ENCODE measurements at regions not wholly inside any gene's neighbourhood (a gene's known extent, or its start where the extent isn't known, plus 50 kb on each side); places are given as distances from the start of the nearest gene placed in this dataset.
"Not testable (repeated sequence)": the region's sequence is repeated elsewhere in the genome, so short reads cannot be mapped to it uniquely, and the experiment has no call there.

- not testable (repeated sequence) for H3K56ac ChIP-seq (ENCODE audit: low read length); H3K9ac ChIP-seq (ENCODE audit: low read length); H3K4me1 ChIP-seq (ENCODE audit: control insufficient read depth, low read depth, low read length); H3K4ac ChIP-seq (ENCODE audit: low read depth, low read length); H3K27ac ChIP-seq (ENCODE audit: low read depth, low read length); H3K79me2 ChIP-seq (ENCODE audit: control insufficient read depth, insufficient read depth, low read length); H2AK5ac ChIP-seq (ENCODE audit: low read length); H4K8ac ChIP-seq (ENCODE audit: low read depth, low read length); DNase-seq; H3K23ac ChIP-seq (ENCODE audit: low read length); H3K18ac ChIP-seq (ENCODE audit: low read length); H3K4me2 ChIP-seq (ENCODE audit: low read length); H2BK15ac ChIP-seq (replicated peaks; ENCODE audit: low read depth); H3K27me3 ChIP-seq (ENCODE audit: insufficient read depth, low read length, poor library complexity); H2BK5ac ChIP-seq (ENCODE audit: low read length); H3K4me3 ChIP-seq (ENCODE audit: low read length); H3K36me3 ChIP-seq (ENCODE audit: control insufficient read depth, insufficient read depth, low read length); H4K5ac ChIP-seq (ENCODE audit: low read length); H3K79me1 ChIP-seq (ENCODE audit: low read length); H2BK120ac ChIP-seq (ENCODE audit: low read depth, low read length)
- no CpG with 5 or more reads among the region's 1 CpG for WGBS (ENCODE audit: extremely low coverage, insufficient coverage, low lambda C conversion rate)
Measured at GRCh38 chr21:9572782-9573181, 948.6 kb upstream of the TPTE start.

- not testable (repeated sequence) for H3K79me2 ChIP-seq (ENCODE audit: control insufficient read depth, insufficient read depth, low read length); H3K9ac ChIP-seq (ENCODE audit: low read length); H3K4ac ChIP-seq (ENCODE audit: low read depth, low read length); H3K23ac ChIP-seq (ENCODE audit: low read length); H3K56ac ChIP-seq (ENCODE audit: low read length); H4K8ac ChIP-seq (ENCODE audit: low read depth, low read length); H3K27ac ChIP-seq (ENCODE audit: low read depth, low read length); H2AK5ac ChIP-seq (ENCODE audit: low read length); H3K27me3 ChIP-seq (ENCODE audit: insufficient read depth, low read length, poor library complexity); H2BK120ac ChIP-seq (ENCODE audit: low read depth, low read length); H4K5ac ChIP-seq (ENCODE audit: low read length); H3K79me1 ChIP-seq (ENCODE audit: low read length); H3K4me3 ChIP-seq (ENCODE audit: low read length); H3K4me2 ChIP-seq (ENCODE audit: low read length); H3K36me3 ChIP-seq (ENCODE audit: control insufficient read depth, insufficient read depth, low read length); H3K18ac ChIP-seq (ENCODE audit: low read length); H3K4me1 ChIP-seq (ENCODE audit: control insufficient read depth, low read depth, low read length); H2BK15ac ChIP-seq (replicated peaks; ENCODE audit: low read depth); DNase-seq; H2BK5ac ChIP-seq (ENCODE audit: low read length)
- no CpG with 5 or more reads among the region's 1 CpG for WGBS (ENCODE audit: extremely low coverage, insufficient coverage, low lambda C conversion rate)
Measured at GRCh38 chr21:9573528-9573927, 947.9 kb upstream of the TPTE start.

GRCh38 chr21:9579275-9579674 lies 942.1 kb upstream of the TPTE start:
- not testable (repeated sequence) for H3K18ac ChIP-seq (ENCODE audit: low read length); H3K27me3 ChIP-seq (ENCODE audit: insufficient read depth, low read length, poor library complexity); H2BK5ac ChIP-seq (ENCODE audit: low read length); H3K36me3 ChIP-seq (ENCODE audit: control insufficient read depth, insufficient read depth, low read length); H3K4me3 ChIP-seq (ENCODE audit: low read length); H3K79me1 ChIP-seq (ENCODE audit: low read length); H3K56ac ChIP-seq (ENCODE audit: low read length); H3K27ac ChIP-seq (ENCODE audit: low read depth, low read length); H3K79me2 ChIP-seq (ENCODE audit: control insufficient read depth, insufficient read depth, low read length); H4K5ac ChIP-seq (ENCODE audit: low read length); H2BK15ac ChIP-seq (replicated peaks; ENCODE audit: low read depth); H3K9ac ChIP-seq (ENCODE audit: low read length); H3K23ac ChIP-seq (ENCODE audit: low read length); H3K4me2 ChIP-seq (ENCODE audit: low read length); DNase-seq; H2AK5ac ChIP-seq (ENCODE audit: low read length); H3K4me1 ChIP-seq (ENCODE audit: control insufficient read depth, low read depth, low read length); H2BK120ac ChIP-seq (ENCODE audit: low read depth, low read length); H4K8ac ChIP-seq (ENCODE audit: low read depth, low read length); H3K4ac ChIP-seq (ENCODE audit: low read depth, low read length)
- whole genome bisulfite sequencing (ENCODE audit: extremely low coverage, insufficient coverage, low lambda C conversion rate): no CpG with 5 or more reads among the region's 17 CpGs

GRCh38 chr21:9587941-9588340 lies 933.4 kb upstream of the TPTE start:
- H3K36me3 ChIP-seq (ENCODE audit: control insufficient read depth, insufficient read depth, low read length); H2BK120ac ChIP-seq (ENCODE audit: low read depth, low read length); H3K56ac ChIP-seq (ENCODE audit: low read length); H3K79me2 ChIP-seq (ENCODE audit: control insufficient read depth, insufficient read depth, low read length); H3K4ac ChIP-seq (ENCODE audit: low read depth, low read length); H3K4me1 ChIP-seq (ENCODE audit: control insufficient read depth, low read depth, low read length); H2BK5ac ChIP-seq (ENCODE audit: low read length); H3K27me3 ChIP-seq (ENCODE audit: insufficient read depth, low read length, poor library complexity); H3K79me1 ChIP-seq (ENCODE audit: low read length); H3K4me2 ChIP-seq (ENCODE audit: low read length); H2BK15ac ChIP-seq (replicated peaks; ENCODE audit: low read depth); H3K18ac ChIP-seq (ENCODE audit: low read length); H4K8ac ChIP-seq (ENCODE audit: low read depth, low read length); H2AK5ac ChIP-seq (ENCODE audit: low read length); DNase-seq; H4K5ac ChIP-seq (ENCODE audit: low read length); H3K23ac ChIP-seq (ENCODE audit: low read length); H3K4me3 ChIP-seq (ENCODE audit: low read length); H3K27ac ChIP-seq (ENCODE audit: low read depth, low read length); H3K9ac ChIP-seq (ENCODE audit: low read length): not testable (repeated sequence)
- WGBS (ENCODE audit: extremely low coverage, insufficient coverage, low lambda C conversion rate): no CpG with 5 or more reads among the region's 3 CpGs

GRCh38 chr21:9592591-9592990 lies 928.8 kb upstream of the TPTE start:
- DNase-seq; H2AK5ac ChIP-seq (ENCODE audit: low read length); H3K79me1 ChIP-seq (ENCODE audit: low read length); H4K5ac ChIP-seq (ENCODE audit: low read length); H3K18ac ChIP-seq (ENCODE audit: low read length); H4K8ac ChIP-seq (ENCODE audit: low read depth, low read length); H2BK120ac ChIP-seq (ENCODE audit: low read depth, low read length); H3K36me3 ChIP-seq (ENCODE audit: control insufficient read depth, insufficient read depth, low read length); H3K79me2 ChIP-seq (ENCODE audit: control insufficient read depth, insufficient read depth, low read length); H3K23ac ChIP-seq (ENCODE audit: low read length); H3K4ac ChIP-seq (ENCODE audit: low read depth, low read length); H3K4me2 ChIP-seq (ENCODE audit: low read length); H3K27ac ChIP-seq (ENCODE audit: low read depth, low read length); H3K4me1 ChIP-seq (ENCODE audit: control insufficient read depth, low read depth, low read length); H2BK5ac ChIP-seq (ENCODE audit: low read length); H3K27me3 ChIP-seq (ENCODE audit: insufficient read depth, low read length, poor library complexity); H3K56ac ChIP-seq (ENCODE audit: low read length); H2BK15ac ChIP-seq (replicated peaks; ENCODE audit: low read depth); H3K4me3 ChIP-seq (ENCODE audit: low read length); H3K9ac ChIP-seq (ENCODE audit: low read length): not testable (repeated sequence)
- no CpG with 5 or more reads among the region's 24 CpGs for WGBS (ENCODE audit: extremely low coverage, insufficient coverage, low lambda C conversion rate)

- H2BK120ac ChIP-seq (ENCODE audit: low read depth, low read length); H2AK5ac ChIP-seq (ENCODE audit: low read length); H3K27me3 ChIP-seq (ENCODE audit: insufficient read depth, low read length, poor library complexity); H3K4me2 ChIP-seq (ENCODE audit: low read length); H3K18ac ChIP-seq (ENCODE audit: low read length); H3K79me2 ChIP-seq (ENCODE audit: control insufficient read depth, insufficient read depth, low read length); H2BK5ac ChIP-seq (ENCODE audit: low read length); H3K9ac ChIP-seq (ENCODE audit: low read length); H3K79me1 ChIP-seq (ENCODE audit: low read length); H3K4me1 ChIP-seq (ENCODE audit: control insufficient read depth, low read depth, low read length); H2BK15ac ChIP-seq (replicated peaks; ENCODE audit: low read depth); H3K4me3 ChIP-seq (ENCODE audit: low read length); DNase-seq; H4K5ac ChIP-seq (ENCODE audit: low read length); H3K23ac ChIP-seq (ENCODE audit: low read length); H3K56ac ChIP-seq (ENCODE audit: low read length); H4K8ac ChIP-seq (ENCODE audit: low read depth, low read length); H3K4ac ChIP-seq (ENCODE audit: low read depth, low read length); H3K36me3 ChIP-seq (ENCODE audit: control insufficient read depth, insufficient read depth, low read length); H3K27ac ChIP-seq (ENCODE audit: low read depth, low read length): not testable (repeated sequence)
- WGBS (ENCODE audit: extremely low coverage, insufficient coverage, low lambda C conversion rate): no CpG with 5 or more reads among the region's 27 CpGs
Measured at GRCh38 chr21:9593646-9594045, 927.7 kb upstream of the TPTE start.
